ENCODE measurements at regions not wholly inside any gene's neighbourhood (a gene's known extent, or its start where the extent isn't known, plus 50 kb on each side); places are given as distances from the start of the nearest gene placed in this dataset.

- TF ChIP-seq EZH2phosphoT487 (conservative IDR thresholded peaks at IDR 0.05; ENCODE audit: low read length) (no peak), CTCF (IDR thresholded peaks at IDR 0.05; ENCODE audit: insufficient read depth, low read length, poor library complexity, severe bottlenecking) (no peak)
These were observed 170.9 kb upstream of the TBC1D5 start for GRCh38 chr3:17913359-17913758.

Data from SU-DHL-6 (cell line).